ENCODE measurements at regions not wholly inside any gene's neighbourhood (a gene's known extent, or its start where the extent isn't known, plus 50 kb on each side); places are given as distances from the start of the nearest gene placed in this dataset.

GRCh38 chr3:103371411-103371810 is 936.6 kb downstream of the ZPLD1 start:
- TF ChIP-seq CTCF (IDR thresholded peaks at IDR 0.05; ENCODE audit: control insufficient read depth, extremely low read depth, insufficient read depth): no peak
- no peak overlapping the region for H3K4me3 ChIP-seq (ENCODE audit: low read depth, low read length)

GRCh38 chr3:103372031-103372430 is 937.2 kb downstream of the ZPLD1 start:
- H3K4me3 ChIP-seq (ENCODE audit: low read depth, low read length): no peak overlapping the region
- no peak for TF ChIP-seq CTCF (IDR thresholded peaks at IDR 0.05; ENCODE audit: control insufficient read depth, extremely low read depth, insufficient read depth)
- peak; percentile 35 for DNase-seq (ENCODE audit: low read depth)

More at GRCh38 chr3:103371411-103371810, 936.6 kb downstream of the ZPLD1 start:
- no peak for DNase-seq (ENCODE audit: low read depth)

- TF ChIP-seq CTCF (IDR thresholded peaks at IDR 0.05; ENCODE audit: control insufficient read depth, extremely low read depth, insufficient read depth): no peak
- H3K4me3 ChIP-seq (ENCODE audit: low read depth, low read length): no peak overlapping the region
- DNase-seq (ENCODE audit: low read depth): no peak
Measured at GRCh38 chr3:103380391-103380790, 945.6 kb downstream of the ZPLD1 start.

- DNase-seq (ENCODE audit: low read depth): peak; percentile 15
- no peak for TF ChIP-seq CTCF (IDR thresholded peaks at IDR 0.05; ENCODE audit: control insufficient read depth, extremely low read depth, insufficient read depth)
- no peak overlapping the region for H3K4me3 ChIP-seq (ENCODE audit: low read depth, low read length)
Measured at GRCh38 chr3:103381296-103382079, 946.7 kb downstream of the ZPLD1 start.

GRCh38 chr3:103385961-103386656 is 951.3 kb downstream of the ZPLD1 start:
- no peak for TF ChIP-seq CTCF (IDR thresholded peaks at IDR 0.05; ENCODE audit: control insufficient read depth, extremely low read depth, insufficient read depth)
- no peak for DNase-seq (ENCODE audit: low read depth)
- no peak overlapping the region for H3K4me3 ChIP-seq (ENCODE audit: low read depth, low read length)

GRCh38 chr3:103388214-103388613 is 953.4 kb downstream of the ZPLD1 start:
- H3K4me3 ChIP-seq (ENCODE audit: low read depth, low read length): no peak overlapping the region
- TF ChIP-seq CTCF (IDR thresholded peaks at IDR 0.05; ENCODE audit: control insufficient read depth, extremely low read depth, insufficient read depth): no peak
- peak; percentile 47 for DNase-seq (ENCODE audit: low read depth)
